ENCODE measurements at regions not wholly inside any gene's neighbourhood (a gene's known extent, or its start where the extent isn't known, plus 50 kb on each side); places are given as distances from the start of the nearest gene placed in this dataset.

DNA sequence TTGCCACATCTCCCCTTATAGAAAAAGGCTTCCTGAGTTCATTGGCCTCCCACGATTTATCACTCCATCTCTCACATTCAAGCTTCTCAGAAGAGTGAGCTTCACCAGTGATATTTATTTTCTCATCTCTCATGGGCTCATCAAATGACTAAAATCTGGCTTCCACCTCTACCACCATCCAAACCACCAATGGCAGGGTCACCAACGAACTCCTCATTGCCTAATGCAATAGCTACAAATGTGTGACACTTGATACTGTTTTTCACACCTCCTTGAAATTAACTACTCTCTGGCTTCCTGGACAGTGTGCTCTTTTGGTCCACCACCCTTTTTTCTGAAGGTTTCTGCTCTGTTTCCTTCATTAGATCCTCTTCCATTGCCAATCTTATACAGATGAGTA lies 129.0 kb downstream of the SH2D1A start:
- 47 to 72% (median 53%) methylated on average over 2 of the region's 2 CpGs for WGBS, 4 donors

DNA sequence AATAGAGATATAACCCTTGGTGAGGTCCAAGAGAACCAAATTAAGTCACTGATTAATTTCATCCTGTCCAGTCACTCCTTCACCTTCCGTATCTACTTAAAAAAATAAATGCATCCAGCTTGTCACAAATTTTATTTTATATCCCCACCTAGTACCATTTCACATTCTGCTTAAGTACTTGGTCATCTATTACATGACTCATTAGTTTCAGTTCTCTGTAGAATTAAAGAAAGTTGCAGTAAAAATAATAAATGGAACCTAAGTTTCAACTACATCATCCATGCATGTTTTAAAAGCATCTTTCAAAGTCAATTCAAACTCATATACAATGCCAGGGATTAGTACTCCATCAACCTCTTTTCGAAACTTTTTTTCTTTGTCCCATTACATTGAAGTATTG lies 130.2 kb downstream of the SH2D1A start:
- H3K4me3 ChIP-seq: no peak overlapping the region
- WGBS, 4 donors: 72 to 90% (median 82%) methylated on average over 2 of the region's 2 CpGs
- DNase-seq (no peak), ATAC-seq (no peak)
- no peaks in the 10 kb centered on the region for H3K9me3 ChIP-seq
- H3K36me3 ChIP-seq: no peaks in the 10 kb centered on the region
- no peak for TF ChIP-seq POLR2A (IDR thresholded peaks at IDR 0.05)
- TF ChIP-seq, protein P1, sequence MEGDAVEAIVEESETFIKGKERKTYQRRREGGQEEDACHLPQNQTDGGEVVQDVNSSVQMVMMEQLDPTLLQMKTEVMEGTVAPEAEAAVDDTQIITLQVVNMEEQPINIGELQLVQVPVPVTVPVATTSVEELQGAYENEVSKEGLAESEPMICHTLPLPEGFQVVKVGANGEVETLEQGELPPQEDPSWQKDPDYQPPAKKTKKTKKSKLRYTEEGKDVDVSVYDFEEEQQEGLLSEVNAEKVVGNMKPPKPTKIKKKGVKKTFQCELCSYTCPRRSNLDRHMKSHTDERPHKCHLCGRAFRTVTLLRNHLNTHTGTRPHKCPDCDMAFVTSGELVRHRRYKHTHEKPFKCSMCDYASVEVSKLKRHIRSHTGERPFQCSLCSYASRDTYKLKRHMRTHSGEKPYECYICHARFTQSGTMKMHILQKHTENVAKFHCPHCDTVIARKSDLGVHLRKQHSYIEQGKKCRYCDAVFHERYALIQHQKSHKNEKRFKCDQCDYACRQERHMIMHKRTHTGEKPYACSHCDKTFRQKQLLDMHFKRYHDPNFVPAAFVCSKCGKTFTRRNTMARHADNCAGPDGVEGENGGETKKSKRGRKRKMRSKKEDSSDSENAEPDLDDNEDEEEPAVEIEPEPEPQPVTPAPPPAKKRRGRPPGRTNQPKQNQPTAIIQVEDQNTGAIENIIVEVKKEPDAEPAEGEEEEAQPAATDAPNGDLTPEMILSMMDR (IDR thresholded peaks at IDR 0.05): no peak
- no peaks in the 10 kb centered on the region for H3K4me1 ChIP-seq
- H3K27me3 ChIP-seq: peaks cover 0 to 7% (median 0%) of the 10 kb centered on the region in 9 donors
- no peak overlapping the region for H3K27ac ChIP-seq
- intact Hi-C loops (cut with DNase I): no loop called here

More for the DNA sequence above, 129.0 kb downstream of the SH2D1A start:
- H3K27me3 ChIP-seq: no peaks in the 10 kb centered on the region
- ATAC-seq (no peak), DNase-seq (no peak)
- no peak overlapping the region for H3K4me3 ChIP-seq
- H3K36me3 ChIP-seq: no peaks in the 10 kb centered on the region
- H3K27ac ChIP-seq: no peak overlapping the region
- no peaks in the 10 kb centered on the region for H3K4me1 ChIP-seq
- TF ChIP-seq POLR2A (IDR thresholded peaks at IDR 0.05): no peak
- TF ChIP-seq, protein P1 (IDR thresholded peaks at IDR 0.05): no peak
- intact Hi-C loops (cut with DNase I): no loop called here
- H3K9me3 ChIP-seq: no peaks in the 10 kb centered on the region

DNA sequence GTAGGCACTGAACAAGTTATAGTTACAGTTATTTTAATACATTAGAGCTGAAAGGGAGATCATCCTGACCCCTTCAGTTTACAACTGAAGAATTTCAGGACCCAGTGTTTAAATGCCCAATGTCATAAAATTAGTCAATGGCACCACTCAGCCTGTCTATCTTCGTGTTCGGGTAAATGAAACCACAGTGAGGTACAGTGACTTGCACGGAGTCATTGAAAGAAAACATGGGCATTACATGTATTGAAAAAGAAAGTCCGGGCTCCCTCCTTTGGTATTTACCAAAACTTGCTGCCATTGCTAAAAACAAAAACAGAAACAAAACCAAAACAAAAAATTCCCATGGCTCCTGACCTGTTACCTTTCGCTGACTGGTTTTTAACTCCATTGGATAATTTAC lies 131.7 kb downstream of the SH2D1A start:
- TF ChIP-seq, protein P1 (IDR thresholded peaks at IDR 0.05): no peak
- TF ChIP-seq POLR2A (IDR thresholded peaks at IDR 0.05): no peak
- Histone ChIP-seq H3K27me3 (peaks cover 0 to 7% (median 0%) of the 10 kb centered on the region in 9 donors), H3K27ac (no peak overlapping the region), H3K36me3 (no peaks in the 10 kb centered on the region), H3K4me3 (no peak overlapping the region), H3K9me3 (no peaks in the 10 kb centered on the region), H3K4me1 (no peaks in the 10 kb centered on the region)
- intact Hi-C loops (cut with DNase I): no loop called here
- DNase-seq: no peak
- ATAC-seq: no peak
- 78 to 94% (median 82%) methylated on average over 5 of the region's 5 CpGs for WGBS, 4 donors

DNA sequence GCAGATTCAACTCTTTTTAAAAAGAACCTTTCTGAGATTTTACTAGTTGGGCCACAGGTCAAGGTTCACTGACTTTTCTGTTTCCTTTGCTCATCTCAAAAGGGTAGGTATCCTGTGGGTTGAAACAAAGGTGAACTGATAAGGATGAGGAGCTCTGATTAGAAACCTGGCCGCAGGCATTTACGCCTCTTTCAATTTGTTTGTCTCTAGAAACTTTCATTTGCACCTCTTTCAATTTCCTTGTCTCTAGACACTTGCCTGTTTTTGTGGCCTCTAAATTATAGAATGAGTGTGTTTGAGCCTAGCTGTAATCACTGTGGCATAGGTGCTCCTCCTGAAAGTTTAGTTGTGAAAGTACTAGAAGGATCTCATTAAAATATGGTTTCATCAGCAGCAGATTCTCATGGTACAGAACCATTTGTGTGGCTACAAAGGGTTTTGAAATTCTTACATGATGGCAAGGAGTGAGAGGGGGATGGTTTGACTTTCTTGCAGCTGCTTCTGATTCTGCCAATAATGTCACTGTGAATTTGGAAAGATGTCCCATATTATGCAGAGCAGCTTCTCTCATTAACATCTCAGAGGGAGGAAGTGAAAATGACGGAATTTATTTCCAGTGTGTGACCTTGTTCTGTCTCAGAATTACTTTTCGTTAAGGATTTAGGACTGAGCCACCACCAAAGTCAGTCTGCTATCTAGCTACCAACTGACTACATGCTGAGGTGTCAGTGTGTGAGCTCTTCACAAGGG lies 142.2 kb downstream of the SH2D1A start:
- Histone ChIP-seq H3K36me3 (no peaks in the 10 kb centered on the region), H3K27ac (no peak overlapping the region), H3K27me3 (no peaks in the 10 kb centered on the region), H3K9me3 (peaks cover 0 to 4% (median 0%) of the 10 kb centered on the region in 12 donors), H3K4me3 (no peak overlapping the region), H3K4me1 (no peaks in the 10 kb centered on the region)
- ATAC-seq (no peak), DNase-seq (no peak)
- WGBS, 4 donors: 43 to 76% (median 69%) methylated on average over 4 of the region's 4 CpGs
- TF ChIP-seq, protein P1 (IDR thresholded peaks at IDR 0.05): no peak
- TF ChIP-seq POLR2A (IDR thresholded peaks at IDR 0.05): no peak
- intact Hi-C loops (cut with DNase I): no loop called here

All from heart left ventricle (tissue), 16 donors.